PC-3 (cell line): ENCODE measurements at regions not wholly inside any gene's neighbourhood (a gene's known extent, or its start where the extent isn't known, plus 50 kb on each side); places are given as distances from the start of the nearest gene placed in this dataset.

Source experiments
- ATAC-seq: fragments of 200-7000 bp; cut with Tn5 transposase; 2 replicates; pipeline ENCODE4 v1.9.1; 2020; ENCODE audit warnings: mild to moderate bottlenecking, moderate library complexity
- BruUV-seq: library from RNA; stranded (reverse); fragments of 400-500 nt; replicated peaks from 2 replicates; lab custom pipeline; 2021; lab: Mats Ljungman, UMichigan
- CTCF ChIA-PET: fragments of 300-600 bp; sonication (Branson Sonifier 250); formaldehyde crosslinking; loops from one replicate; lab custom pipeline; 2022; ENCODE audit warnings: antibody characterized with exemption; lab: Charles Lee
- POLR2A ChIA-PET: fragments of 300-600 bp; sonication (Branson Sonifier 250); formaldehyde crosslinking; loops from one replicate; lab custom pipeline; 2022; ENCODE audit warnings: antibody characterized with exemption; ENCODE audit not compliant: unreplicated experiment; lab: Charles Lee
- DNase-seq: peaks from one replicate; pipeline ENCODE4 v3.0.0-alpha.2; 2015
- H2AFZ ChIP-seq: fragments of 300-600 bp; sonication (generic); 2 replicates; pipeline ENCODE4 v1.6.0; 2016; ENCODE audit warnings: antibody characterized with exemption, low read length
- H3F3A ChIP-seq: fragments of 300-600 bp; sonication (generic); one replicate; pipeline ENCODE4 v1.6.0; 2017; ENCODE audit warnings: antibody characterized with exemption, low read length, control low read depth, mild to moderate bottlenecking; ENCODE audit not compliant: unreplicated experiment
- H3K27ac ChIP-seq: fragments of 300-600 bp; sonication (generic); 2 replicates; pipeline ENCODE4 v1.5.1; 2016; ENCODE audit warnings: mild to moderate bottlenecking, low read length
- H3K27me3 ChIP-seq: fragments of 300-600 bp; sonication (generic); 2 replicates; pipeline ENCODE4 v1.6.1; 2016; ENCODE audit warnings: low read length, mixed read lengths
- H3K36me3 ChIP-seq: fragments of 300-600 bp; sonication (generic); 2 replicates; pipeline ENCODE4 v1.6.1; 2016; ENCODE audit warnings: low read depth, mixed run types, low read length, mixed read lengths
- H3K4me1 ChIP-seq: fragments of 300-600 bp; sonication (generic); 2 replicates; pipeline ENCODE4 v1.5.1; 2016; ENCODE audit warnings: low read length; ENCODE audit not compliant: insufficient read depth
- H3K4me2 ChIP-seq: fragments of 300-600 bp; sonication (generic); 2 replicates; pipeline ENCODE4 v1.6.0; 2016; ENCODE audit warnings: low read length
- H3K4me3 ChIP-seq: fragments of 300-600 bp; sonication (generic); 2 replicates; pipeline ENCODE4 v1.5.1; 2016; ENCODE audit warnings: mild to moderate bottlenecking, low read length, mixed read lengths
- H3K79me2 ChIP-seq: fragments of 300-600 bp; sonication (generic); 2 replicates; pipeline ENCODE4 v1.6.1; 2017; ENCODE audit warnings: low read length, mixed read lengths
- H3K9ac ChIP-seq: fragments of 300-600 bp; sonication (generic); 2 replicates; pipeline ENCODE4 v1.6.0; 2016; ENCODE audit warnings: mild to moderate bottlenecking, low read length
- H3K9me2 ChIP-seq: fragments of 300-600 bp; sonication (generic); replicated peaks from 2 replicates; pipeline ENCODE4 v1.6.1; 2016; ENCODE audit warnings: mixed run types, low read length, mixed read lengths
- H3K9me3 ChIP-seq: fragments of 300-600 bp; sonication (generic); 2 replicates; pipeline ENCODE4 v1.6.1; 2016; ENCODE audit warnings: low read length, mixed read lengths
- H4K20me1 ChIP-seq: fragments of 300-600 bp; sonication (generic); 2 replicates; pipeline ENCODE4 v1.6.1; 2016; ENCODE audit warnings: low read length, mixed read lengths
- CTCF ChIP-seq: fragments of 300-600 bp; sonication (generic); conservative IDR thresholded peaks from 2 replicates; pipeline ENCODE4 v1.5.1; 2017; ENCODE audit warnings: antibody characterized with exemption, low read depth, mild to moderate bottlenecking, low read length
- EZH2 ChIP-seq: fragments of 300-600 bp; sonication (generic); IDR thresholded peaks from one replicate; pipeline ENCODE4 v1.6.1; 2017; ENCODE audit warnings: antibody characterized with exemption, mild to moderate bottlenecking, low read length; ENCODE audit not compliant: unreplicated experiment
- EZH2phosphoT487 ChIP-seq: fragments of 300-600 bp; sonication (generic); IDR thresholded peaks from 2 replicates; pipeline ENCODE4 v1.6.1; 2018; ENCODE audit warnings: mild to moderate bottlenecking, antibody characterized with exemption, low read length, borderline replicate concordance
- intact Hi-C: fragments of 100-400 bp; cut with micrococcal nuclease; formaldehyde crosslinking; loops from 2 replicates; pipeline ENCODE4 v1.9.0; 2023

GRCh38 chr2:100718065-100718629 is 101.8 kb upstream of the NPAS2 start:
- no peaks in the 10 kb centered on the region for H3K79me2 ChIP-seq
- no peak overlapping the region for H3K4me3 ChIP-seq
- H2AFZ ChIP-seq = no peak overlapping the region
- H3K9me2 ChIP-seq = peaks cover 5% of the 10 kb centered on the region; the same call in 1 of the 2 replicates
- H3K9ac ChIP-seq = no peak overlapping the region
- ChIA-PET POLR2A (no interaction called here), CTCF (no interaction called here)
- H4K20me1 ChIP-seq = no peaks in the 10 kb centered on the region
- TF ChIP-seq CTCF (no peak), EZH2phosphoT487 (no peak), EZH2 (no peak)
- DNase-seq (no peak), ATAC-seq (no peak)
- no TSS peak for BruUV-seq
- no peaks in the 10 kb centered on the region for H3F3A ChIP-seq
- intact Hi-C loops = loop anchor here (5.0 kb wide), 1 partner anchor 106 kb away; no protein-coding TSS in a partner anchor
- no peaks in the 10 kb centered on the region for H3K27me3 ChIP-seq
- H3K27ac ChIP-seq = no peak overlapping the region
- H3K9me3 ChIP-seq = no peaks in the 10 kb centered on the region
- H3K36me3 ChIP-seq = no peaks in the 10 kb centered on the region
- 0 out of 2 replicates have a peak, but pooled peaks cover 4% of the 10 kb centered on the region for H3K4me1 ChIP-seq
- H3K4me2 ChIP-seq = no peak overlapping the region

DNA sequence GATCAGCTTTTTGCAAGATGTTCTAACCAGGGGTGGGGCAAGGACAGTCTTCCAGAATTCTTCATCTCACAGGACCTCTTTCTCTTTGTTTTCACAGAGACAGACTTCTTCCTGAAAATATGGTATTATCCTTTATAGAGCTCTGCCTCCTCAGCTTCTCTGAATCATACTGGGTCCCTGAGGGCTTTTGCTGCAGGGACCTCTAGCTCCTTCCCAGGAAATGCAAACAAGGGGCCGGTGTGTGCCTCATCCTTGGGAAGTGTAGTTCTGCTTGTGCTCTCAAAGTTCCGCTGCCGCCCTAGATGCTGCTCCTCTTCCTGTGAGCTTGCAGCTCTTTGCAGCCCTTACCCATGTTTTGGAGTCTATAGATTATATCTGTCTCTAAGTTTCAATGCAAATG is 99.5 kb upstream of the NPAS2 start:
- POLR2A ChIA-PET = no interaction called here
- H3K79me2 ChIP-seq = no peaks in the 10 kb centered on the region
- no peaks in the 10 kb centered on the region for H3F3A ChIP-seq
- no peak overlapping the region for H3K9ac ChIP-seq
- no peaks in the 10 kb centered on the region for H4K20me1 ChIP-seq
- BruUV-seq = no TSS peak
- intact Hi-C loops = no loop called here
- no peak overlapping the region for H3K27ac ChIP-seq
- DNase-seq (peak; percentile 25), ATAC-seq (no peak)
- H3K4me2 ChIP-seq = no peak overlapping the region
- TF ChIP-seq CTCF (no peak), EZH2 (no peak), EZH2phosphoT487 (no peak)
- H3K27me3 ChIP-seq = no peaks in the 10 kb centered on the region
- no peaks in the 10 kb centered on the region for H3K9me3 ChIP-seq
- CTCF ChIA-PET = no interaction called here
- H3K4me3 ChIP-seq = no peak overlapping the region
- peaks cover 5% of the 10 kb centered on the region; the same call in 1 of the 2 replicates for H3K9me2 ChIP-seq
- 0 out of 2 replicates have a peak, but pooled peaks cover 4% of the 10 kb centered on the region for H3K4me1 ChIP-seq
- no peak overlapping the region for H2AFZ ChIP-seq
- no peaks in the 10 kb centered on the region for H3K36me3 ChIP-seq

DNA sequence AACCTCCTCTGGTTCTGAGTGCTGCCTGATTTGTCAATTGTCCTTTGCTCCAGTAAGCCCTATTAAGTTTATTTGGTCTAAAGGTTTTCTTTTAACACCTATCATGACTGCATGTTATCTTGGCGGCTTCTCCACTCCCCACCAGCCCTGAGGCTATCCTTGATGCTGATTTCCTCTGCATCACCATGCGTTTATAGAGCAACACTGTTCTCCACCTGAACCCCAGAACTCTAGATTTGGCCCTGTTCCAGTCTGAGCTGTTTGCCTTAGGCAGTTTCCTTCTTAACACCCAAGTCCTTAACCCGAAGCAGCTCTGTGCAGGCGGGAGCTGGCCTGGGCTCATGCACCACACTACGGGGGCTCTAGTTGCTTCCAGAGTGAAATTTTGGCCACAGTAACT is 98.2 kb upstream of the NPAS2 start:
- H3K36me3 ChIP-seq = no peaks in the 10 kb centered on the region
- no peak overlapping the region for H3K9ac ChIP-seq
- intact Hi-C loops = no loop called here
- TF ChIP-seq EZH2phosphoT487 (no peak), EZH2 (no peak)
- DNase-seq = peak; percentile 48
- ChIA-PET CTCF (no interaction called here), POLR2A (no interaction called here)
- no TSS peak for BruUV-seq
- H3K4me3 ChIP-seq = no peak overlapping the region
- 0 out of 2 replicates have a peak, but pooled peaks cover 4% of the 10 kb centered on the region for H3K4me1 ChIP-seq
- no peaks in the 10 kb centered on the region for H3K27me3 ChIP-seq
- no peak overlapping the region for H3K4me2 ChIP-seq
- H3K9me2 ChIP-seq = no peaks in the 10 kb centered on the region
- no peaks in the 10 kb centered on the region for H3K79me2 ChIP-seq
- no peak for ATAC-seq
- H3K27ac ChIP-seq = no peak overlapping the region
- H2AFZ ChIP-seq = no peak overlapping the region
- no peaks in the 10 kb centered on the region for H3F3A ChIP-seq
- H3K9me3 ChIP-seq = no peaks in the 10 kb centered on the region
- H4K20me1 ChIP-seq = no peaks in the 10 kb centered on the region
